CD8-positive, alpha-beta memory T cell (primary cell): ENCODE measurements at regions not wholly inside any gene's neighbourhood (a gene's known extent, or its start where the extent isn't known, plus 50 kb on each side); places are given as distances from the start of the nearest gene placed in this dataset.

Experiments
- CTCF ChIA-PET: fragments of 350-600 bp; sonication (Branson Sonifier 250); formaldehyde crosslinking; loops from one replicate; lab custom pipeline; 2021; ENCODE audit warnings: antibody characterized with exemption; lab: Charles Lee
- POLR2A ChIA-PET: fragments of 350-600 bp; sonication (Branson Sonifier 250); formaldehyde crosslinking; loops from one replicate; lab custom pipeline; 2021; ENCODE audit warnings: antibody characterized with exemption; lab: Charles Lee
- DNase-seq, 5 donors: peaks; one replicate each; pipeline versions ENCODE4 v3.0.0 to v3.0.0-alpha.2; 2020 to 2022; ENCODE audit warnings: mixed read lengths in 1 of 5
- H3K27ac ChIP-seq: one replicate; pipeline ENCODE4 v1.7.0; 2013; ENCODE audit warnings: low read depth, mild to moderate bottlenecking, low read length, moderate library complexity
- H3K27me3 ChIP-seq: 2 replicates; pipeline ENCODE4 v1.7.0; 2013; ENCODE audit warnings: low read length, mild to moderate bottlenecking; ENCODE audit not compliant: insufficient read depth, poor library complexity, severe bottlenecking
- H3K36me3 ChIP-seq: 2 replicates; pipeline ENCODE4 v1.7.0; 2013; ENCODE audit warnings: mild to moderate bottlenecking, low read length, moderate library complexity; ENCODE audit not compliant: insufficient read depth
- H3K4me1 ChIP-seq: 2 replicates; pipeline ENCODE4 v1.7.0; 2013; ENCODE audit warnings: mild to moderate bottlenecking, low read length, moderate library complexity; ENCODE audit not compliant: insufficient read depth
- H3K4me3 ChIP-seq: 2 replicates; pipeline ENCODE4 v1.7.0; 2013; ENCODE audit warnings: mild to moderate bottlenecking, low read length
- H3K9me3 ChIP-seq: 2 replicates; pipeline ENCODE4 v1.7.0; 2013; ENCODE audit warnings: mild to moderate bottlenecking, low read length
- H3K27ac Mint-ChIP-seq, 8 donors: one replicate each; pipeline ENCODE4 v1.8.0; 2020 to 2021; ENCODE audit warnings: mixed read lengths in 8 of 8, mild to moderate bottlenecking in 6 of 8, inconsistent platforms in 3 of 8, moderate library complexity in 3 of 8
- H3K27me3 Mint-ChIP-seq, 2 donors: one replicate each; pipeline ENCODE4 v1.8.0; 2020 to 2021; ENCODE audit warnings: mixed read lengths in 2 of 2, mild to moderate bottlenecking in 1 of 2, moderate library complexity in 1 of 2
- H3K36me3 Mint-ChIP-seq, 3 donors: one replicate each; pipeline ENCODE4 v1.8.0; 2020 to 2021; ENCODE audit warnings: mixed read lengths in 3 of 3, inconsistent platforms in 1 of 3, mild to moderate bottlenecking in 1 of 3
- H3K4me1 Mint-ChIP-seq, 3 donors: one replicate each; pipeline ENCODE4 v1.8.0; 2020 to 2021; ENCODE audit warnings: mixed read lengths in 3 of 3, inconsistent platforms in 1 of 3, mild to moderate bottlenecking in 1 of 3
- H3K4me3 Mint-ChIP-seq, 7 donors: one replicate each; pipeline ENCODE4 v1.8.0; 2020 to 2021; ENCODE audit warnings: mixed read lengths in 7 of 7, mild to moderate bottlenecking in 6 of 7, moderate library complexity in 4 of 7, inconsistent platforms in 2 of 7
- H3K9me3 Mint-ChIP-seq, 5 donors: one replicate each; pipeline ENCODE4 v1.8.0; 2020 to 2022; ENCODE audit warnings: mixed read lengths in 5 of 5, mild to moderate bottlenecking in 3 of 5, moderate library complexity in 2 of 5, inconsistent platforms in 1 of 5

DNA sequence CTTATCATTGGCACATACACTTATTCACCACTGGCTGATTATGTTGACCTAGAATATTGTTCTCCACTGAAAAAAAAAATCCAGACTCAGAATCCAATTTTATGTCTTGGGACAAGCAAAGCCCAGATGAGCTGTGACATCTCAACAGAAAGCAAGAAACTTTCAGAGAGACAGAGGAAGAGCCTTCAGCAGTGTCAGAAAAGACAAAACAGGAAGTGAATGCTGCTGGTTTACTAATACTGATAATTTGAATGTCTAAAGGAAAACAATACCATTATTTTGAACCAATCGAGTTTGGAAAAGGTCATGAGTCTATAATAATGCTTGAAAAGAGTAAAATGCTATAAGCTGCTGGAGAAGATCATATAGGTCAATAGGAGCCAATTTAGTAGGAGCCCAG lies 179.8 kb upstream of the RIMS1 start:
- no peaks in the 10 kb centered on the region for H3K27me3 ChIP-seq
- Mint-ChIP-seq H3K27ac (no peak overlapping the region), H3K36me3 (no peaks in the 10 kb centered on the region), H3K27me3 (no peaks in the 10 kb centered on the region), H3K4me3 (no peak overlapping the region), H3K4me1 (no peaks in the 10 kb centered on the region), H3K9me3 (peaks cover 0 to 4% (median 2%) of the 10 kb centered on the region in 5 donors)
- no peak overlapping the region for H3K27ac ChIP-seq
- DNase-seq: no peak
- CTCF ChIA-PET: no interaction called here
- H3K4me1 ChIP-seq: no peaks in the 10 kb centered on the region
- POLR2A ChIA-PET: no interaction called here
- H3K36me3 ChIP-seq: no peaks in the 10 kb centered on the region
- no peaks in the 10 kb centered on the region for H3K9me3 ChIP-seq
- no peak overlapping the region for H3K4me3 ChIP-seq

GRCh38 chr6:71707059-71707458 lies 179.3 kb upstream of the RIMS1 start:
- no peak overlapping the region for H3K4me3 Mint-ChIP-seq
- H3K27me3 ChIP-seq: no peaks in the 10 kb centered on the region
- POLR2A ChIA-PET: no interaction called here
- H3K36me3 ChIP-seq: no peaks in the 10 kb centered on the region
- no peak overlapping the region for H3K27ac Mint-ChIP-seq
- H3K27ac ChIP-seq: no peak overlapping the region
- no peaks in the 10 kb centered on the region for H3K4me1 ChIP-seq
- no peaks in the 10 kb centered on the region for H3K36me3 Mint-ChIP-seq
- peaks cover 0 to 4% (median 2%) of the 10 kb centered on the region in 5 donors for H3K9me3 Mint-ChIP-seq
- no peak for DNase-seq
- CTCF ChIA-PET: no interaction called here
- H3K4me3 ChIP-seq: no peak overlapping the region
- H3K9me3 ChIP-seq: no peaks in the 10 kb centered on the region
- H3K27me3 Mint-ChIP-seq: no peaks in the 10 kb centered on the region
- H3K4me1 Mint-ChIP-seq: no peaks in the 10 kb centered on the region

- Mint-ChIP-seq H3K27me3 (peaks cover 0 to 1% of the 10 kb centered on the region in 2 donors), H3K4me1 (no peaks in the 10 kb centered on the region), H3K9me3 (peaks cover 0 to 1% (median 0%) of the 10 kb centered on the region in 5 donors), H3K36me3 (no peaks in the 10 kb centered on the region), H3K4me3 (no peak overlapping the region), H3K27ac (no peak overlapping the region)
- POLR2A ChIA-PET: no interaction called here
- no peak overlapping the region for H3K4me3 ChIP-seq
- H3K27ac ChIP-seq: no peak overlapping the region
- H3K36me3 ChIP-seq: no peaks in the 10 kb centered on the region
- H3K4me1 ChIP-seq: no peaks in the 10 kb centered on the region
- CTCF ChIA-PET: no interaction called here
- no peaks in the 10 kb centered on the region for H3K27me3 ChIP-seq
- no peak for DNase-seq
- H3K9me3 ChIP-seq: no peaks in the 10 kb centered on the region
These were observed 165.6 kb upstream of the RIMS1 start for GRCh38 chr6:71720705-71721104.

GRCh38 chr6:71721642-71722041 lies 164.7 kb upstream of the RIMS1 start:
- Histone ChIP-seq H3K9me3 (no peaks in the 10 kb centered on the region), H3K27ac (no peak overlapping the region), H3K36me3 (no peaks in the 10 kb centered on the region), H3K4me3 (no peak overlapping the region), H3K4me1 (no peaks in the 10 kb centered on the region), H3K27me3 (no peaks in the 10 kb centered on the region)
- CTCF ChIA-PET: no interaction called here
- Mint-ChIP-seq H3K27ac (no peak overlapping the region), H3K27me3 (peaks cover 0 to 1% of the 10 kb centered on the region in 2 donors), H3K36me3 (no peaks in the 10 kb centered on the region), H3K9me3 (peaks cover 0 to 2% (median 0%) of the 10 kb centered on the region in 5 donors), H3K4me1 (no peaks in the 10 kb centered on the region), H3K4me3 (no peak overlapping the region)
- DNase-seq: no peak
- POLR2A ChIA-PET: no interaction called here

GRCh38 chr6:71722736-71723135 lies 163.6 kb upstream of the RIMS1 start:
- no peak overlapping the region for H3K4me3 Mint-ChIP-seq

GRCh38 chr6:71724456-71725125 lies 161.8 kb upstream of the RIMS1 start:
- H3K4me1 ChIP-seq: no peaks in the 10 kb centered on the region
- no peaks in the 10 kb centered on the region for H3K36me3 ChIP-seq
- no peaks in the 10 kb centered on the region for H3K9me3 ChIP-seq
- ChIA-PET CTCF (no interaction called here), POLR2A (no interaction called here)
- Mint-ChIP-seq H3K36me3 (no peaks in the 10 kb centered on the region), H3K27ac (no peak overlapping the region), H3K27me3 (peaks cover 0 to 1% of the 10 kb centered on the region in 2 donors), H3K4me3 (no peak overlapping the region), H3K9me3 (peaks cover 0 to 2% (median 0%) of the 10 kb centered on the region in 5 donors), H3K4me1 (no peaks in the 10 kb centered on the region)
- DNase-seq: no peak
- H3K4me3 ChIP-seq: no peak overlapping the region
- H3K27me3 ChIP-seq: no peaks in the 10 kb centered on the region
- H3K27ac ChIP-seq: no peak overlapping the region

More at GRCh38 chr6:71722736-71723135, 163.6 kb upstream of the RIMS1 start:
- ChIA-PET CTCF (no interaction called here), POLR2A (no interaction called here)
- Histone ChIP-seq H3K27me3 (no peaks in the 10 kb centered on the region), H3K4me3 (no peak overlapping the region), H3K36me3 (no peaks in the 10 kb centered on the region), H3K27ac (no peak overlapping the region), H3K9me3 (no peaks in the 10 kb centered on the region), H3K4me1 (no peaks in the 10 kb centered on the region)
- peaks cover 0 to 2% (median 0%) of the 10 kb centered on the region in 5 donors for H3K9me3 Mint-ChIP-seq
- peaks cover 0 to 1% of the 10 kb centered on the region in 2 donors for H3K27me3 Mint-ChIP-seq
- H3K4me1 Mint-ChIP-seq: no peaks in the 10 kb centered on the region
- no peaks in the 10 kb centered on the region for H3K36me3 Mint-ChIP-seq
- DNase-seq: no peak
- no peak overlapping the region for H3K27ac Mint-ChIP-seq

DNA sequence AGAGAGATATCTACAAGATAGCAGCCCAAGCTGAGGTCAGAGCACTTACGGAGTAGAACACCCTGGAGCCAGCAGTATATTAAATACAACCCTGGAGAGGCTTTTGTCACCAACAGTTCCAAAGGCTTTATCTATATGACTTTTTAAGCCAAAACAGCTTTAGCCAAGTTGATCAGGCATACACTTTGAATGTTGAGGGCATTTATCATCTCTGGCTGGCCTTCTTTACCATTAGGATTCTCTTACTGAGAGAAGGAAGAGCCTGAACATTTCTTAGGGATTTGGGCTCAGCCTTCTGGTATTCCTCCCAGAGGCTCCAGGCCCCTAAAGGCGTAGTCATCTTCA lies 161.3 kb upstream of the RIMS1 start:
- Histone ChIP-seq H3K9me3 (no peaks in the 10 kb centered on the region), H3K4me3 (no peak overlapping the region), H3K36me3 (no peaks in the 10 kb centered on the region), H3K27ac (no peak overlapping the region), H3K4me1 (no peaks in the 10 kb centered on the region), H3K27me3 (no peaks in the 10 kb centered on the region)
- no peak overlapping the region for H3K27ac Mint-ChIP-seq
- POLR2A ChIA-PET: no interaction called here
- CTCF ChIA-PET: no interaction called here
- H3K9me3 Mint-ChIP-seq: peaks cover 0 to 6% (median 0%) of the 10 kb centered on the region in 5 donors
- H3K27me3 Mint-ChIP-seq: peaks cover 0 to 1% of the 10 kb centered on the region in 2 donors
- H3K36me3 Mint-ChIP-seq: no peaks in the 10 kb centered on the region
- H3K4me1 Mint-ChIP-seq: no peaks in the 10 kb centered on the region
- DNase-seq: no peak
- H3K4me3 Mint-ChIP-seq: no peak overlapping the region

DNA sequence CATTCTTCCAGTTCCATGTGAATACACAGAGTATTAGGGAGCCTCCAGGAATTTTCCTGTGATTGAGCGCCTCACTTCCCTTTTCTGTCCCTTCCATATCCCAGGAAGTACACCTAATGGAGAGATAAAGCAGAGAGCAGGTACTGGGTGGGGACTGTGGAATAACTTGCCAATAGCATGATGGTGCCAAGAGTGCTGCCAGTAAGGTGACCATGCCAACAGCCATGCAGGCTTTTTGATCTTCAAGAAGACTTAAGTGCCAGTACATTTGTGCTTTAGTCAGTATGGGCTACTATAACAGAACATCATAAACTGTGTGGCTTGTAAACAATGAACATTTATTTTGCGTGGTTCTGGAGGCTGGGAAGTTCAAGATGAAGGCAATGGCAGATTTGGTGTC lies 160.2 kb upstream of the RIMS1 start:
- DNase-seq: no peak
- Mint-ChIP-seq H3K4me1 (no peaks in the 10 kb centered on the region), H3K4me3 (no peak overlapping the region), H3K27me3 (peaks cover 0 to 1% of the 10 kb centered on the region in 2 donors), H3K36me3 (no peaks in the 10 kb centered on the region), H3K9me3 (peaks cover 0 to 6% (median 0%) of the 10 kb centered on the region in 5 donors), H3K27ac (no peak overlapping the region)
- Histone ChIP-seq H3K27me3 (no peaks in the 10 kb centered on the region), H3K4me3 (no peak overlapping the region), H3K27ac (no peak overlapping the region), H3K36me3 (no peaks in the 10 kb centered on the region), H3K9me3 (no peaks in the 10 kb centered on the region), H3K4me1 (no peaks in the 10 kb centered on the region)
- CTCF ChIA-PET: no interaction called here
- POLR2A ChIA-PET: no interaction called here
